Central memory CD8-positive, alpha-beta T cell (primary cell): ENCODE measurements at regions not wholly inside any gene's neighbourhood (a gene's known extent, or its start where the extent isn't known, plus 50 kb on each side); places are given as distances from the start of the nearest gene placed in this dataset.

ENCODE experiments used
- ATAC-seq: fragments of 150-1000 bp; cut with Tn5 transposase; replicated peaks from 2 replicates; pipeline ENCODE4 v1.10.0; 2022; ENCODE audit warnings: mild to moderate bottlenecking, moderate FRiP score, moderate number of reproducible peaks; ENCODE audit not compliant: poor library complexity, severe bottlenecking; ENCODE audit errors: extremely low read depth
- DNase-seq, 2 donors: peaks; one replicate each; pipeline ENCODE4 v3.0.0; 2021; ENCODE audit warnings: low spot score in 2 of 2
- H3K27ac Mint-ChIP-seq: one replicate; pipeline ENCODE4 v1.8.0; 2022; ENCODE audit warnings: low read depth, mild to moderate bottlenecking, moderate library complexity, mixed read lengths
- H3K27me3 Mint-ChIP-seq: one replicate; pipeline ENCODE4 v1.8.0; 2022; ENCODE audit warnings: mixed read lengths
- H3K36me3 Mint-ChIP-seq: one replicate; pipeline ENCODE4 v1.8.0; 2022; ENCODE audit warnings: mild to moderate bottlenecking, moderate library complexity, mixed read lengths; ENCODE audit not compliant: insufficient read depth
- H3K4me1 Mint-ChIP-seq: one replicate; pipeline ENCODE4 v1.8.0; 2022; ENCODE audit warnings: mixed read lengths
- H3K4me3 Mint-ChIP-seq: one replicate; pipeline ENCODE4 v1.8.0; 2022; ENCODE audit warnings: mild to moderate bottlenecking, moderate library complexity, mixed read lengths
- H3K9me3 Mint-ChIP-seq: one replicate; pipeline ENCODE4 v1.8.0; 2022; ENCODE audit warnings: mixed read lengths

DNA sequence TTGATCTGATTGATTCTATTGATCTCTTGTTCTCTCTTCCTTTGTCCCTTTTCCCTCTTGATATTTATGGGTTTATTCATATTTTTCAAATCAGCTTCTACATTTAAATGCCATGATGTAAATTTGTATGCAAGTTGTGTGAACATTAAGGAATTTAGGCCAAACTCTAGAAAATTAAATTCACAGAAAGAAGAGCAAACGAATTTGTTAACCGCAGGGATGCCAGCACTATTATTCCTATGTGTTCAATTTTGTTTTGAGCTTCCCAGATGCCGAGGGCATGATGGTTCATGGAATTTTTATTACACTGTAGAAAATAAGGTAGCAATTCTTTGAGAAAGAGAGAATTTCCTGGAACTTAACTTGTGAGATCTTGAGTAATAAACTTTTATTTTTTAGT lies 220.9 kb downstream of the BUB3 start:
- H3K27ac Mint-ChIP-seq = no peak overlapping the region
- no peaks in the 10 kb centered on the region for H3K36me3 Mint-ChIP-seq
- H3K27me3 Mint-ChIP-seq = no peaks in the 10 kb centered on the region
- no peak for DNase-seq
- H3K9me3 Mint-ChIP-seq = peaks cover under 1% of the 10 kb centered on the region
- H3K4me1 Mint-ChIP-seq = no peaks in the 10 kb centered on the region
- ATAC-seq = no peak
- no peak overlapping the region for H3K4me3 Mint-ChIP-seq

GRCh38 chr10:123375738-123376137 lies 221.5 kb downstream of the BUB3 start:
- no peaks in the 10 kb centered on the region for H3K9me3 Mint-ChIP-seq
- H3K36me3 Mint-ChIP-seq = no peaks in the 10 kb centered on the region
- ATAC-seq = no peak

GRCh38 chr10:123377883-123378282 lies 223.7 kb downstream of the BUB3 start:
- no peak for ATAC-seq
- H3K27me3 Mint-ChIP-seq = peaks cover 17% of the 10 kb centered on the region
- no peak for DNase-seq
- no peaks in the 10 kb centered on the region for H3K36me3 Mint-ChIP-seq
- no peaks in the 10 kb centered on the region for H3K9me3 Mint-ChIP-seq
- H3K4me1 Mint-ChIP-seq = no peaks in the 10 kb centered on the region
- H3K4me3 Mint-ChIP-seq = no peak overlapping the region
- H3K27ac Mint-ChIP-seq = no peak overlapping the region

More at GRCh38 chr10:123375738-123376137, 221.5 kb downstream of the BUB3 start:
- no peak overlapping the region for H3K4me3 Mint-ChIP-seq
- H3K4me1 Mint-ChIP-seq = no peaks in the 10 kb centered on the region
- H3K27me3 Mint-ChIP-seq = peaks cover under 1% of the 10 kb centered on the region
- no peak for DNase-seq
- no peak overlapping the region for H3K27ac Mint-ChIP-seq

- no peaks in the 10 kb centered on the region for H3K36me3 Mint-ChIP-seq
- peaks cover 22% of the 10 kb centered on the region for H3K27me3 Mint-ChIP-seq
- H3K4me3 Mint-ChIP-seq = no peak overlapping the region
- no peaks in the 10 kb centered on the region for H3K4me1 Mint-ChIP-seq
- ATAC-seq = no peak
- DNase-seq = no peak
- no peaks in the 10 kb centered on the region for H3K9me3 Mint-ChIP-seq
- H3K27ac Mint-ChIP-seq = no peak overlapping the region
Observed at GRCh38 chr10:123378302-123378701, 224.1 kb downstream of the BUB3 start.

DNA sequence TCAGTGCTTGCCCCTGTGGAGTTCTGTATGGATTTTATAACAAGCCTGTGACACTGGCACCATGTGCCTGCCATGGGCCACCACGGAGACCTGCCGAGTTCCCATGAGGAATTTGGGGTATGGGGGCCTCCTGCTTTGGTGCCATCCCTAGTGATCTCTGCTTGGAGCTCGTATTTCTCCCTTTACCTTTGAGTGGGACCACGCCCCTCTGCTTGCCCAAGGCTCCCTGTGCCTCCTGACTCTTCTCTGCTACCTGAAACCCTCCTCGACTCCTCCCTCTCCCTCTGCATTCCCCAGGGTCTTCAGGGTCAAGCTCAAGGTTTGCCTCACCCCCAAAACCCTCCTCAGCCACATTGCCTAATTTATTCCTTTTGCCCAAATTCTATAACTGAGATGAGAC lies 225.0 kb downstream of the BUB3 start:
- Mint-ChIP-seq H3K36me3 (no peaks in the 10 kb centered on the region), H3K4me3 (no peak overlapping the region), H3K9me3 (no peaks in the 10 kb centered on the region), H3K27me3 (peaks cover 24% of the 10 kb centered on the region), H3K27ac (no peak overlapping the region), H3K4me1 (no peaks in the 10 kb centered on the region)
- no peak for DNase-seq
- no peak for ATAC-seq

DNA sequence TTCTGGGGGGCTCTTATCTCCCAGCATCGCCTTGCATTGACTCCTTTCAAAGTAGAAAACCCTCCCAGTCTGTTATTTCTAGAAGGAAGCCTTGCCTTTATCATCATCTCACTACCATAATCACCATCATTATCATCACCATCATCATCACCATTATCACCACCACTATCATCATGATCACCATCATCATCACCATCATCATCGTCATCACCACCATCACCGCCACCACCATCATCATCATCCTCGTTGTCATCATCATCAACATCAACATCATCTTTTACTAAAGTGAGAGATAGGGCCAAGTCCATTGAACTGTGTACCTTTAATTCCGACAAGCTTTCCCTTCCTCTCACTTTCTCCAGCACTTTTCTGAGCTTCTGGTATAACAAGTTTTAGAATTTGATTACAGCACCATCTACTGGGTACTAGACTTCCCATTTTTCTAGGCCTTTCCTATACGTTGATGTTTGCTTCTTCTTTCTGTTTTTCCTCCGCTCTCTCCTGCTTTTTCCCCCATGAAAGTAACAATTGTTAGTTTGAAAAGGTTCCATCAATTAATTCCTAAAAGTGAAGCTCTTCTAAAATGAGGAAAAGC lies 226.4 kb downstream of the BUB3 start:
- Mint-ChIP-seq H3K4me3 (no peak overlapping the region), H3K9me3 (no peaks in the 10 kb centered on the region), H3K27ac (no peak overlapping the region), H3K27me3 (peaks cover 24% of the 10 kb centered on the region), H3K4me1 (no peaks in the 10 kb centered on the region), H3K36me3 (no peaks in the 10 kb centered on the region)
- DNase-seq (no peak), ATAC-seq (no peak)

DNA sequence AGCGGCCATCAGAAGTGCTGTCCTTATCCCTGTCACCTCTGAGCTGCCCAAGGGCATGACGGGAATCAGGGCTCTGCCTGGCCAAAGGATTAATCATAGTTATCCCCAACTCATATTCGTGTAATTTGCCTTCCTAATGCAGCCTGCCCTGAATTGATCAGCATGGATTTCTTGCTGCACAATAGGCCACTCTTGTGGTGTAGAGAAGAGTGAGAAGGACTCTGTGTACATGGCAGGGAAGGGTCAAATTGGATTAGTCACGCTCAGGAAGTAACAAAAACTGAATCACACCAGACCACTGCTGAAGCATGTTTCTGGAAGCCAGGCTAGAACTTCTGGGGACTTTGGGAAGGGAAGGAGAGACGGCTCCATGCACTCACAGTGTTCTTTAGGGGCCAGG lies 227.0 kb downstream of the BUB3 start:
- no peak for DNase-seq
- peaks cover 24% of the 10 kb centered on the region for H3K27me3 Mint-ChIP-seq

DNA sequence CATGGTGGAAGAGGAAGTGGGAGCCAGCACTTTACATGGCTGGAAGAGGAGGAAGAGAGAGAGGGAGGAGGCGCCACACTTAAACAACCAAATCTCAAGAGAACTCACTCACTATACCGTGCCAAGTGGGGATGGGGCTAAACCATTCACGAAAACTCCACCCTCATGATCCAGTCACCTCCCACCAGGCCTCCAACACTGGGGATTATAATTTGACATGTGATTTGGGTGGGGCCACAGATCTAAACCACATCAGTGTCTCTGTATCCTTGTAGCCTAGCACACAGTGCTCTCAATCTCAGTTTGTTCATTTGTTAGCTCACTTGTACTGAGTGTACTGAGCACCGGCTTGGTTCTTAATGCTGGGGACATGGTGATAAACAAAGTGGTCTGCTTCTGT lies 228.3 kb downstream of the BUB3 start:
- Mint-ChIP-seq H3K27me3 (peaks cover 24% of the 10 kb centered on the region), H3K4me1 (no peaks in the 10 kb centered on the region), H3K27ac (no peak overlapping the region), H3K9me3 (no peaks in the 10 kb centered on the region), H3K4me3 (no peak overlapping the region), H3K36me3 (no peaks in the 10 kb centered on the region)
- ATAC-seq = no peak
- DNase-seq = no peak

More for the DNA sequence above, 227.0 kb downstream of the BUB3 start:
- ATAC-seq = no peak
- H3K4me1 Mint-ChIP-seq = no peaks in the 10 kb centered on the region
- H3K27ac Mint-ChIP-seq = no peak overlapping the region
- no peaks in the 10 kb centered on the region for H3K36me3 Mint-ChIP-seq
- H3K9me3 Mint-ChIP-seq = no peaks in the 10 kb centered on the region
- no peak overlapping the region for H3K4me3 Mint-ChIP-seq

DNA sequence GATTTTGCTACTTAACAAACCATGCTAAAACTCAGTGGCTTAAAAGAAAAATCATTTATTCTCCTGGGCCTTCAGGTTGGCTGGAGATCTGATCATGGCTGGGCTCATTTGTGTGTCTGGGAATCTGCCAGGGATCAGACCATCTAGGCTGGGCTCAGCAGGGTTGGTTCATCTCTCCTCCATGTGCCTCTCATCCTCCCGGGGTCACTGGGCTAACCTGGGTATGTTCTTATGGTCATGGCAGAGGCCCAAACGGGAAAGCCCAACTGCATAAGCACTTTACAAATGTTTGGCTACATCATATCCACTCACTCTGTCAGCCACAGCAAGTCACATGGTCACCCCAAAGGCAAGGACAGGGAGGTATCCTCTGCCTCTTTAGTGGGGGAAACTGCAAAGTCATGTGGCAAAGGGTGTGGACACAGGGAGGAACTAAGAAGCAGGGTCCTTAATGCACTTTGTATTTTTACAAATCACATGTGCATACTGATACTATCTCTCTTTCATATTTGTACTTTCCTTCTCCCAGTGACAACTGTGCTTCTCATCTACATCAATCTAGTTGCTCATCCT lies 231.4 kb downstream of the BUB3 start:
- no peak overlapping the region for H3K4me3 Mint-ChIP-seq
- ATAC-seq = no peak

GRCh38 chr10:123389520-123389919 lies 235.3 kb downstream of the BUB3 start:
- H3K4me1 Mint-ChIP-seq = no peaks in the 10 kb centered on the region
- no peak overlapping the region for H3K27ac Mint-ChIP-seq
- ATAC-seq = no peak
- H3K27me3 Mint-ChIP-seq = no peaks in the 10 kb centered on the region
- H3K36me3 Mint-ChIP-seq = no peaks in the 10 kb centered on the region
- no peaks in the 10 kb centered on the region for H3K9me3 Mint-ChIP-seq
- no peak overlapping the region for H3K4me3 Mint-ChIP-seq
- DNase-seq = no peak

More for the DNA sequence above, 231.4 kb downstream of the BUB3 start:
- Mint-ChIP-seq H3K4me1 (no peaks in the 10 kb centered on the region), H3K36me3 (no peaks in the 10 kb centered on the region), H3K27me3 (peaks cover 24% of the 10 kb centered on the region), H3K9me3 (no peaks in the 10 kb centered on the region), H3K27ac (no peak overlapping the region)
- DNase-seq = no peak

- H3K36me3 Mint-ChIP-seq = no peaks in the 10 kb centered on the region
- DNase-seq (no peak), ATAC-seq (no peak)
- H3K4me1 Mint-ChIP-seq = no peaks in the 10 kb centered on the region
- H3K9me3 Mint-ChIP-seq = no peaks in the 10 kb centered on the region
- no peak overlapping the region for H3K27ac Mint-ChIP-seq
- no peak overlapping the region for H3K4me3 Mint-ChIP-seq
- H3K27me3 Mint-ChIP-seq = no peaks in the 10 kb centered on the region
Observed at GRCh38 chr10:123390332-123390731, 236.1 kb downstream of the BUB3 start.

DNA sequence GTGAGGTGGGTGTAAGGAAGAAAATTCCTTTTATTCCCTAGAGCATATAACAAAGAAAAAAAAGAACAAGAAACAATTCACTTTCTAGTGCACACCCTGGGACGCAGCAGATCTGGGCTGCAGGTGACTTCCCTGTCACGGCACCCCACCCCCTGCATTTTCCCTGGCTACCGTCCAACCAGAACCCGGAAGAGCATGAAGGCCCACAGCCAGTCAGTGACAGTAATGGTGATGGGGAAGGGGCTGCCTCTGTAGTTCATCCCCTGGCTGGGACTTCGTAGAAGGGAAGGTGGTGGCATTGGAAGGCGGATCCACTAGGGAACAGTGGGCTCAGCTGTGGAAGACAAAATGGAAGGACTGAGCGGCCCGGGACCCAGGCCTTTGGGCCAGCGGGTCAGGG lies 236.7 kb downstream of the BUB3 start:
- no peaks in the 10 kb centered on the region for H3K4me1 Mint-ChIP-seq
- H3K36me3 Mint-ChIP-seq = no peaks in the 10 kb centered on the region
- H3K27me3 Mint-ChIP-seq = no peaks in the 10 kb centered on the region
- no peak overlapping the region for H3K4me3 Mint-ChIP-seq
- DNase-seq = no peak
- no peak overlapping the region for H3K27ac Mint-ChIP-seq
- H3K9me3 Mint-ChIP-seq = no peaks in the 10 kb centered on the region
- no peak for ATAC-seq

DNA sequence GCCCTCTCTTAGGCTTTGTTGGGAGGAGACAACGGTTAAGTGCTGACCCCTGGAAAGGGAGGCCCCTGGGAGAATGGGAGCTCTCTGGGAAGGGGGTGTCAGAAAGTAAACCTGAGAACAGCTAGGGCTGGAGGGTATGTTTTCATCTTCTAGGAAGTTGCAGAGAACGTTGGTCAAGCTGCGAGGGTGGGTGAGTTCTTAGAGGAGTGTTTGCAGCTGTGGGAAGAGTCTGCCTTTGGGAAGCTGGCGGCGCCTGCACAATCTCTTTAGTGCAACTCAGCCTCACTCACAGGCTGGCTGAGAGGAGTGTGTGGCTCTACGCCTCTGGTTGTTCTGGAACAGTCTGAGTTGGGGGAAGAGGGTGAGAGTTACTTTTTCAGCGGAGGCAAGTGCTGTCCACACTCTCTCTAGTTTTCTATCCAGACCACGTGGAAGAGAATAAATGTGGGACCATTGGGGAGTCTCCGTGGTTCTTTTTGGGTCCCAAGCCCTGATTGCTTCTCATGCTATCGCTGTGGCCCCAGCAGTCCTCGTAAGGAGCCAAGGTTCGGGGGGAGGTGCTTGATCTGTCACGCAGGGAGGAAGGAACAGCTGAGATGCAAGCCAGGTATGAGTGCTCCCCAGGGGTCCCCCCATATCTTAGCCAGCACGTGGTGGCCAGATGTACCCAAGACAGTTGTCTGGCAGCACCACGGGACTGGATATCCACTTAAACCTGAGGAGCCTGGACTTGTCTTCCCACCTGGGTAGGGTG lies 237.2 kb downstream of the BUB3 start:
- H3K27ac Mint-ChIP-seq = no peak overlapping the region
- DNase-seq (no peak), ATAC-seq (no peak)
- no peak overlapping the region for H3K4me3 Mint-ChIP-seq
- no peaks in the 10 kb centered on the region for H3K4me1 Mint-ChIP-seq
- no peaks in the 10 kb centered on the region for H3K36me3 Mint-ChIP-seq
- H3K27me3 Mint-ChIP-seq = no peaks in the 10 kb centered on the region
- H3K9me3 Mint-ChIP-seq = no peaks in the 10 kb centered on the region
